ENCODE measurements at regions not wholly inside any gene's neighbourhood (a gene's known extent, or its start where the extent isn't known, plus 50 kb on each side); places are given as distances from the start of the nearest gene placed in this dataset.

- Histone ChIP-seq H3K27ac (ENCODE audit: low read length) (no peak overlapping the region), H3K4me1 (ENCODE audit: control insufficient read depth, insufficient read depth, low read length) (no peaks in the 10 kb centered on the region), H3K4me3 (ENCODE audit: low read depth in 2 of 2, low read length in 2 of 2) (no peak overlapping the region), H3K9me3 (ENCODE audit: control insufficient read depth, insufficient read depth, low read depth, low read length) (no peaks in the 10 kb centered on the region), H3K27me3 (ENCODE audit: control insufficient read depth, insufficient read depth, low read length) (no peaks in the 10 kb centered on the region), H3K36me3 (ENCODE audit: control insufficient read depth, insufficient read depth, low read length) (no peaks in the 10 kb centered on the region)
- POLR2A ChIA-PET: interaction anchor here (0.6 kb wide), 1 partner anchor 13 kb away, joined by 3 read pairs; no protein-coding TSS in a partner anchor
- ATAC-seq (no peak), DNase-seq (ENCODE audit: low read depth, low spot score) (no peak)
- in situ Hi-C loops (cut with HindIII; ENCODE audit: low pct_unique_long_range_greater_than_20kb, low sequenced_read_pairs): no loop called here
- CTCF ChIA-PET: interaction anchor here (0.7 kb wide), 1 partner anchor 24 kb away, joined by 3 read pairs; no protein-coding TSS in a partner anchor
- BruUV-seq (replicated peaks): no TSS peak
- no peak for TF ChIP-seq POLR2AphosphoS5 (IDR thresholded peaks at IDR 0.05; ENCODE audit: low read depth, low read length)
- TF ChIP-seq SIN3A (IDR thresholded peaks at IDR 0.05; ENCODE audit: borderline replicate concordance, insufficient read depth, low read depth, low read length): no peak
- TF ChIP-seq, protein P1, sequence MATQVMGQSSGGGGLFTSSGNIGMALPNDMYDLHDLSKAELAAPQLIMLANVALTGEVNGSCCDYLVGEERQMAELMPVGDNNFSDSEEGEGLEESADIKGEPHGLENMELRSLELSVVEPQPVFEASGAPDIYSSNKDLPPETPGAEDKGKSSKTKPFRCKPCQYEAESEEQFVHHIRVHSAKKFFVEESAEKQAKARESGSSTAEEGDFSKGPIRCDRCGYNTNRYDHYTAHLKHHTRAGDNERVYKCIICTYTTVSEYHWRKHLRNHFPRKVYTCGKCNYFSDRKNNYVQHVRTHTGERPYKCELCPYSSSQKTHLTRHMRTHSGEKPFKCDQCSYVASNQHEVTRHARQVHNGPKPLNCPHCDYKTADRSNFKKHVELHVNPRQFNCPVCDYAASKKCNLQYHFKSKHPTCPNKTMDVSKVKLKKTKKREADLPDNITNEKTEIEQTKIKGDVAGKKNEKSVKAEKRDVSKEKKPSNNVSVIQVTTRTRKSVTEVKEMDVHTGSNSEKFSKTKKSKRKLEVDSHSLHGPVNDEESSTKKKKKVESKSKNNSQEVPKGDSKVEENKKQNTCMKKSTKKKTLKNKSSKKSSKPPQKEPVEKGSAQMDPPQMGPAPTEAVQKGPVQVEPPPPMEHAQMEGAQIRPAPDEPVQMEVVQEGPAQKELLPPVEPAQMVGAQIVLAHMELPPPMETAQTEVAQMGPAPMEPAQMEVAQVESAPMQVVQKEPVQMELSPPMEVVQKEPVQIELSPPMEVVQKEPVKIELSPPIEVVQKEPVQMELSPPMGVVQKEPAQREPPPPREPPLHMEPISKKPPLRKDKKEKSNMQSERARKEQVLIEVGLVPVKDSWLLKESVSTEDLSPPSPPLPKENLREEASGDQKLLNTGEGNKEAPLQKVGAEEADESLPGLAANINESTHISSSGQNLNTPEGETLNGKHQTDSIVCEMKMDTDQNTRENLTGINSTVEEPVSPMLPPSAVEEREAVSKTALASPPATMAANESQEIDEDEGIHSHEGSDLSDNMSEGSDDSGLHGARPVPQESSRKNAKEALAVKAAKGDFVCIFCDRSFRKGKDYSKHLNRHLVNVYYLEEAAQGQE (IDR thresholded peaks at IDR 0.05; ENCODE audit: insufficient read depth in 1 of 2, low read depth in 2 of 2, low read length in 1 of 2): no peak
- TF ChIP-seq, protein P2, sequence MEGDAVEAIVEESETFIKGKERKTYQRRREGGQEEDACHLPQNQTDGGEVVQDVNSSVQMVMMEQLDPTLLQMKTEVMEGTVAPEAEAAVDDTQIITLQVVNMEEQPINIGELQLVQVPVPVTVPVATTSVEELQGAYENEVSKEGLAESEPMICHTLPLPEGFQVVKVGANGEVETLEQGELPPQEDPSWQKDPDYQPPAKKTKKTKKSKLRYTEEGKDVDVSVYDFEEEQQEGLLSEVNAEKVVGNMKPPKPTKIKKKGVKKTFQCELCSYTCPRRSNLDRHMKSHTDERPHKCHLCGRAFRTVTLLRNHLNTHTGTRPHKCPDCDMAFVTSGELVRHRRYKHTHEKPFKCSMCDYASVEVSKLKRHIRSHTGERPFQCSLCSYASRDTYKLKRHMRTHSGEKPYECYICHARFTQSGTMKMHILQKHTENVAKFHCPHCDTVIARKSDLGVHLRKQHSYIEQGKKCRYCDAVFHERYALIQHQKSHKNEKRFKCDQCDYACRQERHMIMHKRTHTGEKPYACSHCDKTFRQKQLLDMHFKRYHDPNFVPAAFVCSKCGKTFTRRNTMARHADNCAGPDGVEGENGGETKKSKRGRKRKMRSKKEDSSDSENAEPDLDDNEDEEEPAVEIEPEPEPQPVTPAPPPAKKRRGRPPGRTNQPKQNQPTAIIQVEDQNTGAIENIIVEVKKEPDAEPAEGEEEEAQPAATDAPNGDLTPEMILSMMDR (IDR thresholded peaks at IDR 0.05): no peak
- TF ChIP-seq TCF7L2 (IDR thresholded peaks at IDR 0.05; ENCODE audit: low read depth, low read length): no peak
- intact Hi-C loops (cut with micrococcal nuclease; ENCODE audit: unreplicated experiment): no loop called here
Measured at GRCh38 chr14:101445278-101445677, 116.0 kb upstream of the DIO3 start.

DNA sequence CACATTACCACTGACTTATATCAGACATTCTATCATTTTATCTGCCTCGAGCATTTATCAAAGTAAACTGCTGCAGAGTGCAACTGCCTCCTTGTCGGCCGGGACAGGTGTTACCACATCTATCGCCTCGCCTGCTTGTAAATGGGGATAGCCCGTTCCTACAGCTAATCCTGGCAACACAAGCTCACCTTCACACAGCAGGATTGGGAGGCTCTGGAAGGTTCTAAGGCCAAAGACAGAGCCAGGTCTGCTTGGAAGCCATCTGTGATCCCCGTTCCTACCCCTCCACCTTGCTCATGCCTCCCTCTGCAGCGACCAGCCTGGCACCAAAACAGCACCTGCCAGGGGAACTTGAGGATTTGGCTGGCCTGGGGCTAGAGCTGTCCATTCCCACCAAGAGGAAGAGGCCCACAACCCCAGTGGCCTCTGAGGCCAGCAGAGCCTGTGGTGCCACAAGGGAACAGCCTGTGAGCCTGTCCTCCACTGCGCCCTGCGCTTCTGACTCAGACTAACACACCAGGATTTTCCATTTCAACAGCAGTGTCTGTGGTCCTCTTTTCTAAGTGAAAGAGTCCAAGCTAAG, 114.8 kb upstream of the DIO3 start:
- Histone ChIP-seq H3K27me3 (ENCODE audit: control insufficient read depth, insufficient read depth, low read length) (no peaks in the 10 kb centered on the region), H3K4me3 (ENCODE audit: low read depth in 2 of 2, low read length in 2 of 2) (no peak overlapping the region), H3K4me1 (ENCODE audit: control insufficient read depth, insufficient read depth, low read length) (no peaks in the 10 kb centered on the region), H3K36me3 (ENCODE audit: control insufficient read depth, insufficient read depth, low read length) (no peaks in the 10 kb centered on the region), H3K9me3 (ENCODE audit: control insufficient read depth, insufficient read depth, low read depth, low read length) (no peaks in the 10 kb centered on the region), H3K27ac (ENCODE audit: low read length) (no peak overlapping the region)
- ChIA-PET CTCF (no interaction called here), POLR2A (no interaction called here)
- TF ChIP-seq TCF7L2 (IDR thresholded peaks at IDR 0.05; ENCODE audit: low read depth, low read length) (no peak), POLR2AphosphoS5 (IDR thresholded peaks at IDR 0.05; ENCODE audit: low read depth, low read length) (no peak), SIN3A (IDR thresholded peaks at IDR 0.05; ENCODE audit: borderline replicate concordance, insufficient read depth, low read depth, low read length) (no peak)
- TF ChIP-seq, protein P1 (IDR thresholded peaks at IDR 0.05; ENCODE audit: insufficient read depth in 1 of 2, low read depth in 2 of 2, low read length in 1 of 2): no peak
- TF ChIP-seq, protein P2 (IDR thresholded peaks at IDR 0.05): no peak
- no peak for DNase-seq (ENCODE audit: low read depth, low spot score)
- no TSS peak for BruUV-seq (replicated peaks)
- no peak for ATAC-seq
- intact Hi-C loops (cut with micrococcal nuclease; ENCODE audit: unreplicated experiment) (no loop called here), in situ Hi-C loops (cut with HindIII; ENCODE audit: low pct_unique_long_range_greater_than_20kb, low sequenced_read_pairs) (no loop called here)

Data from Panc1 (cell line).